ENCODE measurements at regions not wholly inside any gene's neighbourhood (a gene's known extent, or its start where the extent isn't known, plus 50 kb on each side); places are given as distances from the start of the nearest gene placed in this dataset.
"Not testable (repeated sequence)": the region's sequence is repeated elsewhere in the genome, so short reads cannot be mapped to it uniquely, and the experiment has no call there.

- DNase-seq, result no peak
These were observed 235.6 kb upstream of the RPS23 start for GRCh38 chr5:82513738-82514137.

DNA sequence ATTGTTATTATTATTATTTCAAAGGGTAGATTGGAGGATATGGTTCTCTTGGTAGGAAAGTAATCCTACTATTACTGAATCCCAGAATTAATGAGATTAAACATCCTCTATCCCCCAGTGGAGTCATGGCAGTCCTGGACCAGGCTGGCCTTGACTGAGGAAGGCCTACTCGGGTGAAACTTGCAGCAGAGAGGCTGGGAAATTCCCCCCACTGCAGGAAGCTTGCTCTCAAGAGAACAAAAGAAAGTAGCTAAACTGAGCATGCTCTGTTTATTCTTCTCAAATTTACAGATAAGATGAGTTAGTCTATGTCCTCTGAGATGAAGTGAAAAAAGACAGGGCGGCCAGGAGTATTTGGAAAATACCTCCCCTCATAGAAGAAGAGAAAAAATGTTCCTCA lies 233.9 kb upstream of the RPS23 start:
- DNase-seq, result no peak

GRCh38 chr5:82511134-82511533 lies 233.0 kb upstream of the RPS23 start:
- DNase-seq, result no peak

DNA sequence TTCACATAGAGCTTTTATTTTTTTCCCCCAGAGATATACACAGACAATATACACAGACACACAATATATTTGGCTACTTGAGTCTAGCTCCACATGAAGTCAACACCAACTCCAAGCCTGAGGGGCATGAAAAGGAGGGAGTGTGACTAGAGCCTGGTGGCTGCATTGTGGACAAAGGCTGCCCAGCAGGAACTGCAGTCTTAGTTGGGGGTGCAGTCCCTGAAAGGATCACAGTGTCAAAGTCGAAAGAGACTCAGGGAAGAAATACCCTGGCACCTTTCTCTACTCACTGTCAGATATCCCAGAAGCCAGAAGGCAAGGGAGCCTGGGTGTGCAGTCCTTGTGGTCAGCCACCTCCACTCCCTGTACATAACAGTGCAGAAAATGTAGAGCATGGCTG lies 231.6 kb upstream of the RPS23 start:
- no peak for DNase-seq

- not testable (repeated sequence) for DNase-seq
These were observed 228.2 kb upstream of the RPS23 start for GRCh38 chr5:82506390-82506789.

GRCh38 chr5:82499725-82500244 lies 221.6 kb upstream of the RPS23 start:
- no peak for DNase-seq

GRCh38 chr5:82497242-82497641 lies 219.1 kb upstream of the RPS23 start:
- no peak for DNase-seq

GRCh38 chr5:82494942-82495341 lies 216.8 kb upstream of the RPS23 start:
- no peak for DNase-seq

DNA sequence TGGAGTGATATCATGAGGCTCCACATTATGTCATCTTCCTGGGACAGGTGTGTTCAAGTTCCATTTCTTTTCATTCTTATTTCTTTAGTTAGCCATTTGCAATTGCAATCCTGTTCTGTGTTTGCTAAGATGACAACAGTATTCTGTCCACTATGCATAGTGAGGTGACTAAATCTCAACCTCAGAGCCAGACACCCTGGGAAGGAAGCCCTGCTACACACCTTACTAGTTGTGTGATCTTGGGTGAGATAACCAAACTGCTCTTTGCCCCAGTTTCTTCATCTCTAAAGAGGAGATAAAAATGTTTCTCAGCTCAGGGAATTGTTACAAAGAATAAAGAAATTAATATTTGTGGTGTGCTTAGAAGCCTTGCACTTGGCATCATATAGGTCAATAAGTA lies 215.1 kb upstream of the RPS23 start:
- DNase-seq, result no peak

DNA sequence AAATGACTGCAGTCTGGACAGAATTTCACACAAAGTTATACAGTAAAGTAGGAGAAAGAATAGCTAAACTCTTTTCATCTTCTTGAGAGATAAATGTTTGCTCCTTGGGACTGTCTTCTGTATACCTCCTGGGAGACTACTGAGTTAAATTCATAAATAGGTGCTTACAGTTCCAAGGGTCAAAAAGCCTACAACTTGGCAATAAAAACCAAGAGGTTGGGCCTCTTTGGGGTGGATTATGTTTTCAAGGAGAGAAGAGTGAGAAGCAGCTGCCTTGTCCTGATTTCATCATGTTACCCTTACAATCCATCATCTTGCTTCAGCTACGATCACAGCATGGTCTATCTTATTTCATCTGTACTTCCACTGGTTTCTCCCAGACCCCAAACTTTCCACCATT lies 213.2 kb upstream of the RPS23 start:
- no peak for DNase-seq

GRCh38 chr5:82489683-82490082 lies 211.5 kb upstream of the RPS23 start:
- DNase-seq, result no peak

DNA sequence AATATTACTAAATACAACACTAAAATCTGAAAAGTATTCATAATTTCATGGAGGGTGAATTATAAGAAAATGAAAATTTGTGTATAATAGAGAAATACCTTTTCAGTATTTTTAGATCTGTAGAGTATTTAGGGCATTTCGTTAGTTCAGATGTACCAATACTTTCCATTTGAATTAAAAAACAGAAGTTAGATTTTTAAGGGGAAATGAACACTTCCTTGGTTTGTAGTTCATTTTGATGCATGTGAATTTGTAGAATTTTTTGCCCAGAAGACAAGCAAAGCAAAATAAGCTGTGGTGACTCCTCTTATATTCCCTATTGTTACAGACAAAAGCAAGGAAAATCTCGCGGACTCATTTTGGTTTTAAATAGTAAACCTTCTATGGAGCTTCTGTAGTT lies 209.0 kb upstream of the RPS23 start:
- no peak for DNase-seq

GRCh38 chr5:82480331-82480730 lies 202.2 kb upstream of the RPS23 start:
- no peak for DNase-seq

- DNase-seq, result no peak
These were observed 198.0 kb upstream of the RPS23 start for GRCh38 chr5:82476155-82476554.

- no peak for DNase-seq
These were observed 195.1 kb upstream of the RPS23 start for GRCh38 chr5:82473262-82473661.

GRCh38 chr5:82470185-82470994 lies 192.2 kb upstream of the RPS23 start:
- no peak for DNase-seq

GRCh38 chr5:82466986-82467561 lies 188.9 kb upstream of the RPS23 start:
- no peak for DNase-seq

DNA sequence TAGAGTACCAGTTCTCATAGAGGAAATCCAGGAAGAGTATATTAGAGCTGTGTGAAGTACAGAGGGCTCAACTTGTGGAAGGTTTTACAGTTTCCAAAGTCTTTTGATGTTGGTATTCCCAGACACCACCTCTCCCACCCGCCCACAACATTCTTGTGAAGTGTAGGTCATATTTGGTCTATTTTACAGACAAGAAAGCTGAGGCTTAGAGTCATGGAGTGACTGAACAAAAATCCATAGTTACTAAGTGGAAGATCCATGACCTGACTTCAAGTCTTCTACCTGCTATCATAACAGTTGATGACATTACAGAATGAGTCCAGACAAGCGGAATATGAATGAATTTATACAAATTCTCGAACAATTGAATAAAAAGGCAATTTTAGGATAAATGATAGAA lies 187.1 kb upstream of the RPS23 start:
- DNase-seq, result no peak

- no peak for DNase-seq
These were observed 181.5 kb upstream of the RPS23 start for GRCh38 chr5:82459626-82460025.

DNA sequence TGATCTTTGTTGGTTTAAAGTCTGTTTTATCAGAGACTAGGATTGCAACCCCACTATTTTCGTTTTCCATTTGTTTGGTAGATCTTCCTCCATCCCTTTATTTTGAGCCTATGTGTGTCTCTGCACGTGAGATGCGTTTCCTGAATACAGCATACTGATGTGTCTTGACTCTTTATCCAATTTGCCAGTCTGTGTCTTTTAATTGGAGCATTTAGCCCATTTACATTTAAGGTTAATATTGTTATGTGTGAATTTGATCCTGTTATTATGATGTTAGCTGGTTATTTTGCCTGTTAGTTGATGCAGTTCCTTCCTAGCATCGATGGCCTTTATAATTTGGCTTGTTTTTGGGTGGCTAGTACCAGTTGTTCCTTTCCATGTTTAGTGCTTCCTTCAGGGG lies 177.2 kb upstream of the RPS23 start:
- not testable (repeated sequence) for DNase-seq

- DNase-seq, result no peak
These were observed 170.2 kb upstream of the RPS23 start for GRCh38 chr5:82448374-82448773.

GRCh38 chr5:82447913-82448312 lies 169.8 kb upstream of the RPS23 start:
- no peak for DNase-seq

- DNase-seq, result no peak
These were observed 168.7 kb upstream of the RPS23 start for GRCh38 chr5:82446809-82447208.
